ENCODE measurements at regions not wholly inside any gene's neighbourhood (a gene's known extent, or its start where the extent isn't known, plus 50 kb on each side); places are given as distances from the start of the nearest gene placed in this dataset.
"Not testable (repeated sequence)": the region's sequence is repeated elsewhere in the genome, so short reads cannot be mapped to it uniquely, and the experiment has no call there.

DNA sequence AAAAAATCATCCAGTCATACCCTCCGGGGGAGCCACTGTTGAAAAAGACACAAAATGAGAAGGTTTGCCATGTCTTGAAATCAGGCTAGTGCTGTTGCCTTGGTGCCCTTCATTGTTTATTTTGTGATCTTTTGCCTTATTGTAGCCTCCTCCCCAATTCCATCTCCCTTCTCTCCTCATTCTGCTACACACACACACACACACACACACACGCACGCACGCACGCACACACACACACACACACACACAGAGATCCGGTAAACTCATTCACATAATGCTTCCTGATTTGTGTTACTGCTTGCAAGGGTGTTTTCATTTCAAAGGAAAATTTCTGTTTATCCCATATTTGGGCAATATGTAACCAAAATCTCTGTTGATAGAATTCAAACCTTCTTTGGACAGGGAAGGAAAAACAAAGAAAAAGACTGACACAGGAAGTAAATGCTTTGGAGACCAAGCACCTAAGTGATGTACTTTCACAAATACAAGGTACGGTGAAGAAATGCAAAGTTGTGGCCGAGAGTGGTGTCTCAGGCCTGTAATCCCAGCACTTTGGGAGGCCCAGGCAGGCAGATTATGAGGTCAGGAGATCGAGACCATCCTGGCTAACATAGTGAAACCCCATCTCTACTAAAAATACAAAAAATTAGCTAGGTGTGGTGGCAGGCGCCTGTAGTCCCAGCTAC lies 141.1 kb upstream of the CDK13 start:
- Mint-ChIP-seq H3K9me3 (no peaks in the 10 kb centered on the region), H3K36me3 (ENCODE audit: low read depth) (no peaks in the 10 kb centered on the region), H3K4me1 (ENCODE audit: low read depth) (no peaks in the 10 kb centered on the region), H3K27ac (no peak overlapping the region), H3K27me3 (no peaks in the 10 kb centered on the region), H3K4me3 (no peak overlapping the region)
- intact Hi-C loops (cut with micrococcal nuclease) = no loop called here

DNA sequence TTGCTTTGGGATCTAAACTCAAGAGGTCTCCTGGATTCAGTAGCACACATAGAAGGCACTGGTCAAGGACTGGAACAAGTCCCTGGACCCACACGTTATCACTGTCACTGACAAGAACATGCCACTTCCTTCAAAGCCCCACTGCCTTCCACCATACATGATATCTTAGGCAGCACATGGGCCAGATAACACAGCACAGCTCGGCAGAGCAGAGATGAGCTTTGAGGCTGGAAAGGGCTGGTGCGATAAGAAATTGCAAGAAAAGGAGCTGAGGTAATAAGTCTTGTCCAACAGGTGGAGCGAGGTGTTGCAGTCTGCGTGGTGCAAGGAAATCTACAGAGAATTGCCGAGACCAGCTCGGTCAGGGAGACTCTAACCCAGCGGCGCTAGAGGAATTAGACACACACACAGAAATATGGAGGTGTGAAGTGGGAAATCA lies 139.8 kb upstream of the CDK13 start:
- no peaks in the 10 kb centered on the region for H3K27me3 Mint-ChIP-seq
- H3K4me3 Mint-ChIP-seq = no peak overlapping the region
- no peaks in the 10 kb centered on the region for H3K4me1 Mint-ChIP-seq (ENCODE audit: low read depth)
- H3K9me3 Mint-ChIP-seq = no peaks in the 10 kb centered on the region
- H3K27ac Mint-ChIP-seq = no peak overlapping the region
- intact Hi-C loops (cut with micrococcal nuclease) = no loop called here
- H3K36me3 Mint-ChIP-seq (ENCODE audit: low read depth) = no peaks in the 10 kb centered on the region

DNA sequence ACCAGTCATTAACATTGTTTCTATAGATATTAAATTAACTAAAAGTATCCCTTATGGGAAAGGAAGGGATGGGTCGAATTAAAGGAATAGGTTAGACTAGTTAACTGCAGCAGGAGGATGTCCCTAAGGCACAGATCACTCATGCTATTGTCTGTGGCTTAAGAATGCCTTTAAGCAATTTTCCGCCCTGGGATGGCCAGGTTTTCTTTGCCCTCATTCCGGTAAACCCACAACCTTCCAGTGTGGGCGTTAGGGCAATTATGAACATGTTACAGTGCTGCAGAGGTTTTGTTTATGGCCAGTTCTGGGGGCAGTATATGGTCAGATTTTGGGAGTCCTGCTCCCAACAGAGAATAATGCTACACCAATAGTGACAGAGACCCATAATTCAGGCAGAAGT lies 139.3 kb upstream of the CDK13 start:
- no peaks in the 10 kb centered on the region for H3K4me1 Mint-ChIP-seq (ENCODE audit: low read depth)
- H3K27me3 Mint-ChIP-seq = no peaks in the 10 kb centered on the region
- no peak overlapping the region for H3K27ac Mint-ChIP-seq
- H3K9me3 Mint-ChIP-seq = no peaks in the 10 kb centered on the region
- H3K36me3 Mint-ChIP-seq (ENCODE audit: low read depth) = no peaks in the 10 kb centered on the region
- H3K4me3 Mint-ChIP-seq = no peak overlapping the region
- intact Hi-C loops (cut with micrococcal nuclease) = no loop called here

DNA sequence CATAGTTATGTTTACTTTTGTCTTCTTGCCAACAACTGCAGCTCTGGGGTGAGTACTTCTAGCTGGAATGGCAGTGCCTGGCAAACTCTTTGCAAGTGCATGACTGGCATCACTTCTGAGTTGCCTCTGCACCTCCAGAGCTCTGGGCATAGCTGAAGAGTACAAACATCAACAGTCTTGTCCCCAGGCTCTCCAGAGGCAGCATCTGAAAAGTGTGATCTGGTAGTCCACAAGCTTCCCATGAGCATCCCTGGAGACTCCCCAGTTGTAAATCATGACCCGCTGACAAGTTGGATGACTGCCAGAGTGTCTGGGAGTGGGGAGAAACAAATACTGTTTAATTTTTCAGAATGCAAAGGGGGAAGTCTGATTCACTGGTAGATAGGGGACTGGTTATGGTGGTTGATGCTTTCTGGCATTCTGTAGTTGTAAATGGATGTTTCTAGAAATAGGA lies 138.9 kb upstream of the CDK13 start:
- Mint-ChIP-seq H3K4me3 (no peak overlapping the region), H3K9me3 (no peaks in the 10 kb centered on the region), H3K27ac (no peak overlapping the region), H3K4me1 (ENCODE audit: low read depth) (no peaks in the 10 kb centered on the region), H3K36me3 (ENCODE audit: low read depth) (no peaks in the 10 kb centered on the region), H3K27me3 (no peaks in the 10 kb centered on the region)
- intact Hi-C loops (cut with micrococcal nuclease) = no loop called here

DNA sequence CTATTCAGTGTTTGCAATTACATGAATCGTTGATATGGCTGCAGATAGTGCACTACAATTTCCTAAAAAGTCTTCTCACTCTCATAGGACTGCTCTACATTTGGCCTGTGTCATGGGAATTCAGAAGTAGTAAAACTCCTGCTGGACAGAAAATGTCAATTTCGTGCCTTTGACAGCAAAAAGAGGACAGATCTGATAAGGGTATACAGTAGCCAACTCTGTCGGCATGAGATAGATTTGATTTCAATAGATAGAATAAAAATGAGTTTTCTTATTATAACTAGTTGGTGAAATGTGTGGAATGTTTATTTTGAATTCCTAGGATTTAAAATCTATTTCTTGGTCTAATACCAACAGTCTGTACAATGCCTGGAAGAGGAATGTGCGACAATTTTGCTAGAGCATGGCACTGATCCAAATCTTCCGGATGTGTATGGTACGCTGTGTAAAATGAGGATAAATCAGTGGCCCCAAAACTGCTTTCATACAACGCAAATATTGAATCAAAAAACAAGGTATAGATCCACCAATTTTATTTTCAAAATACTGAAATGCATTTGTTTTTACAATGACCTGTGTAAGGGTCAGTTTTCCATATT lies 133.5 kb upstream of the CDK13 start:
- Mint-ChIP-seq H3K4me1 (ENCODE audit: low read depth) (no peaks in the 10 kb centered on the region), H3K27ac (no peak overlapping the region), H3K27me3 (peaks cover 3% of the 10 kb centered on the region), H3K9me3 (no peaks in the 10 kb centered on the region), H3K4me3 (no peak overlapping the region), H3K36me3 (ENCODE audit: low read depth) (no peaks in the 10 kb centered on the region)
- intact Hi-C loops (cut with micrococcal nuclease) = no loop called here

DNA sequence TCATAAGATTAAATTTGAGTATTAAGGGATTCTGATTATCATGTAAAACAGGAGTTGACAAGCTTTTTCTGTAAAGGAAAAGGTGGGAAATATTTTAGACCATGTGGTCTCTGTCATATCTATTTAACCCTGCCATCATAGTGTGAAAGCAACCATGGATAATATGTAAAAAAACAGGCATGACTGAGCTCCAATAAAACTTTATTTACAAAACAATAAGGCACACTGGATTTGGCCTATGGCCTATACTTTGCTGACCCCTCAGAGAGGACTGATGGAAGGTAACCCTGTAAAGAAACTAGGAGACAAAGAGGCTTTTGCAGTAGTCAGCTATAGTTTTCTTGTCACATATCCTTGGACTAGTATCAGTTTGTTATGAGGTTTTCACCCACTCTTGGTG lies 130.5 kb upstream of the CDK13 start:
- Mint-ChIP-seq H3K9me3 (no peaks in the 10 kb centered on the region), H3K27me3 (peaks cover 5% of the 10 kb centered on the region), H3K4me1 (ENCODE audit: low read depth) (no peaks in the 10 kb centered on the region), H3K27ac (no peak overlapping the region), H3K4me3 (no peak overlapping the region), H3K36me3 (ENCODE audit: low read depth) (no peaks in the 10 kb centered on the region)
- intact Hi-C loops (cut with micrococcal nuclease) = no loop called here

DNA sequence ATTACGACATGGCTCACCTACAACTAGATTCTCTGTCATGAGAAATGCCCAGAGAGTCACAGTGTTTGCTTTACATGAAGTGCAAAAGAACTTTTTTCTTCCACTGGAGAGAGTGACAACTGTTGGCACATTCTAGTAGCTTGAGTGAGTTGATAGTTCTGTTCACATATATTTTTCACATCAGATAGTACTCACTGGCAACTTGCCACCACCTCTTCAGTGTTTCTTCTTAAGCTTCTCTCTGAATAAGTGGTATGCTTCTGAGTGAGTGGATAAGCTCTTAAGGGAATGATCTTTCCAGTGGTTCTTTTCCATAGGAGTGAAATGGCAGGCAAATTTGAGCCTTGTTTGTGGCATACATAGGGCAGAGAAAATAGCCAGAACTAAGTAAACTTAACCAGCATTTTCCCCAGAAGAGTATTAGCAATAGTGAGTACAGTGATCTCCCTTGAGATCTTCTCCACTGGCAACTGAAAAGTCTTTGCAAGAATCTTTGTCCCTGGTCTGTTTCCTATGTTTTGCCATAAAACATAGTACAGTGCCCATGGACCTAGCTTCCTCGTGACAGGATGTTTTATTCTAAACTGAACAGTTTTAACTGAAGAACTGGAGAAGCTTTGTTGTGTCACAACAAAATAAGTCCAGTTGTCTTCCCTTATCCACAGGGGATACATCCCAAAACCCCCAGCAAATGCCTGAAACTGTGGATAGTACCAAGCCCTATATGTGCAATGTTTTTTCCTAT lies 125.4 kb upstream of the CDK13 start:
- Mint-ChIP-seq H3K4me1 (ENCODE audit: low read depth) (no peaks in the 10 kb centered on the region), H3K27ac (no peak overlapping the region), H3K4me3 (no peak overlapping the region), H3K9me3 (no peaks in the 10 kb centered on the region), H3K27me3 (peaks cover 10% of the 10 kb centered on the region), H3K36me3 (ENCODE audit: low read depth) (no peaks in the 10 kb centered on the region)
- intact Hi-C loops (cut with micrococcal nuclease) = no loop called here

DNA sequence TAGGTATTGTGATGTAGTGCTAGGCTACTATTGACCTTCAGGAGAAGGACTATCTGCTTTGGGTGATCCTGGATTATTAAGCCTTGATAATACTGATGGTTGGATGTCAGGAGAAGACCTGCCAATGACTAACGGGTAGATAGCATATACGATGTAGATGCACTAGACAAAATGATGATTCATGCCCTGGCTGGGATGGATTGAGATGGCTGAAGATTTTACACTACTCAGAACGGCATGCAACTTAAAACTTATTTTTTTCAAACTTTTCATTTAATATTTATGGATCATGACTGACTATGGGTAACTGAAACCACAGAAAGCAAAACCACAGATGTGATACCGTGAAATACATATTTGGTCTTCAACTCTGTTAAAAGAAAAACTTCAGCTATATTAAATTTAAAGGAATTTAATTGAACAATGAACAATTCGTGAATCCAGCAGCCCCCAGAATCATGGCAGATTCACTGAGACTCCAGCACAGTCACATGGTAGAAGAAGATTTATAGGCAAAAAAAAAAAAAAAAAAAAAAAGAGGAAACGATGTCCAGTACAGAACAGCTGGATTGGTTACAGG lies 124.6 kb upstream of the CDK13 start:
- Mint-ChIP-seq H3K27me3 (peaks cover 10% of the 10 kb centered on the region), H3K9me3 (no peaks in the 10 kb centered on the region), H3K36me3 (ENCODE audit: low read depth) (no peaks in the 10 kb centered on the region), H3K4me3 (no peak overlapping the region), H3K27ac (no peak overlapping the region), H3K4me1 (ENCODE audit: low read depth) (no peaks in the 10 kb centered on the region)
- intact Hi-C loops (cut with micrococcal nuclease) = no loop called here

DNA sequence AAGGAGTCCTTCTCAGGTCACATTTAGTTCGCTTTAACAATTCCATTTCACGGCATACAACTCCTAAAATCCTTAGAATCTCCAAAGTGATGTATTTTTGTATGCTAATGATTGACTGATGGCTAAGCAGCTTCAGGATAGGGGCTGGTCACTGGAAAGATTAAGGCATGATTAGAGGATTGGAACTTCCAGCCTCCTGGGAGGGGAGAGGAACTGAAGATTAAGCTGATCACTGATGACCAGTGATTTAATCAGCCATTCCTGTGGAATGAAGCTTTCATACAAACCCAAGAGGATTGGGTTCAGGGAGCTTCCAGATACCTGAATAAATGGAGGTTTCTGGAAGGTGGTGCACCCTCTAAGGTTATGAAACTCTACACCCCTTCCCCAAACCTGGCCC lies 123.9 kb upstream of the CDK13 start:
- H3K27ac Mint-ChIP-seq = no peak overlapping the region
- intact Hi-C loops (cut with micrococcal nuclease) = no loop called here
- no peaks in the 10 kb centered on the region for H3K9me3 Mint-ChIP-seq
- peaks cover 12% of the 10 kb centered on the region for H3K27me3 Mint-ChIP-seq
- no peaks in the 10 kb centered on the region for H3K4me1 Mint-ChIP-seq (ENCODE audit: low read depth)
- no peak overlapping the region for H3K4me3 Mint-ChIP-seq
- no peaks in the 10 kb centered on the region for H3K36me3 Mint-ChIP-seq (ENCODE audit: low read depth)

DNA sequence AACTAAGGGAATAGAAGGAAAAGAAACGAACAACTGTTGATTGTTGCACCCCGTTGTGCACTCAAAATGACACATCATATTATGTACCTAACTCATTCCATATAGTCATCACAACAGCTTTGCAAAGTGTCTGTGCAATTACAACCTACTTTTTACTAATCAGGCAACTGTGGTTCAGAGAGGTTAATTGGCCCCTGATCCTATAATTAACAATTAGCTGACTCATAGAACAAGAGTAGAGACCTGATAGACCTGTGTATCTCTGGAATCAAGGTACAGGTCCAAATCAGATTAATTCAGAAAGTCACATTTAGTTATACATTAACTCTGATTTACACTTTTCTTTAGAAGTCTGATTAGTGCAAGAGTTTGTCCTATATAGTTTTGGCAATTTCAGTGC lies 122.5 kb upstream of the CDK13 start:
- Mint-ChIP-seq H3K4me3 (no peak overlapping the region), H3K36me3 (ENCODE audit: low read depth) (no peaks in the 10 kb centered on the region), H3K27me3 (peaks cover 17% of the 10 kb centered on the region), H3K9me3 (no peaks in the 10 kb centered on the region), H3K27ac (no peak overlapping the region), H3K4me1 (ENCODE audit: low read depth) (no peaks in the 10 kb centered on the region)
- intact Hi-C loops (cut with micrococcal nuclease) = no loop called here

DNA sequence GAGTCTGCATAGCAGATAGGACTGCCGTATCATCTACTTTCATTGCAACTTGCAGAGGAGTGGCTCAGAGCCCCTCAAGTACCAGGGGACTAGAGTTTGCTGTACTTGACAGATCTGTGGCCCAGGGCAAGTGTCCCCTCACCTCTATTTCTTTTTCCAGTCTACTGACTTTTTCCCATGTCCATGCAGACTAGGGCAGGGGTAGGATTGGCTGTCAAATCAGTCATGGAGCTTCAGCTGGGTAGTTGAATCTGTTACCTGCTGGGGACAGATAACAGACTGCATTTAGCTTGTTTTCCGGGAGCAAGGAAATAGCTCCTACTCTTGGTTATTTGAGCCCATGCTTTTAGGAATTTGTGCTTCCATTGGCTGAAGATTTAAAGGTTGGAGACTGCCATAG lies 121.0 kb upstream of the CDK13 start:
- H3K9me3 Mint-ChIP-seq = no peaks in the 10 kb centered on the region
- H3K27me3 Mint-ChIP-seq = peaks cover 24% of the 10 kb centered on the region
- no peak overlapping the region for H3K27ac Mint-ChIP-seq

DNA sequence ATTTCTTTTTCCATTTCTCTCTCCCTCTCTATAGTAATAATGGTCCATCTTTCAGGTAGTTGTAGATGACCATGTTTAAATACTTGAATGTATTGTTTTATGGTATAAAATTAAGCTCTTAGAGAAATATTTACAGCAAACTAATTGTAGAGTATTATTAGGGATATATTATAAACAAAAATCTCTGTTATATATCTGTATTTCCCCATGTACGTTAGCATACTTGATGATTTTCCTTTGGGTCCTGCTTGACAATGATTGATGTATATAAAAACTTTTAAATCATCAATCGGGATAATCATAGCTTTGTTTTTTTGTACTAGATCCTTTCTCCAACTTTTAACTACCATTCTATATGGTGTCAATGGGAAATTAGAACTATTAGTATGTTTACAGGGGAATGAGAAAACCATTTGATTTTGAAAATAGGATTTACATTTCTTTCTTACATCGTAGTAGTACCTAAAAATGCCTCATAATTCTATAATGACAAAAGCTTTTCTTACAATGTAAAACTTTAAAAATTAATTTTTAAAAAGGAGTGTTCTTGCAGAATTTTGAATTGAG lies 117.5 kb upstream of the CDK13 start:
- H3K27ac Mint-ChIP-seq = no peak overlapping the region
- no peaks in the 10 kb centered on the region for H3K36me3 Mint-ChIP-seq (ENCODE audit: low read depth)
- no peaks in the 10 kb centered on the region for H3K9me3 Mint-ChIP-seq
- peaks cover 44% of the 10 kb centered on the region for H3K27me3 Mint-ChIP-seq
- peaks cover 16% of the 10 kb centered on the region for H3K4me1 Mint-ChIP-seq (ENCODE audit: low read depth)
- no peak overlapping the region for H3K4me3 Mint-ChIP-seq
- intact Hi-C loops (cut with micrococcal nuclease) = no loop called here

More for the DNA sequence above, 121.0 kb upstream of the CDK13 start:
- H3K4me3 Mint-ChIP-seq = no peak overlapping the region
- H3K4me1 Mint-ChIP-seq (ENCODE audit: low read depth) = peaks cover 6% of the 10 kb centered on the region
- intact Hi-C loops (cut with micrococcal nuclease) = no loop called here
- H3K36me3 Mint-ChIP-seq (ENCODE audit: low read depth) = no peaks in the 10 kb centered on the region

DNA sequence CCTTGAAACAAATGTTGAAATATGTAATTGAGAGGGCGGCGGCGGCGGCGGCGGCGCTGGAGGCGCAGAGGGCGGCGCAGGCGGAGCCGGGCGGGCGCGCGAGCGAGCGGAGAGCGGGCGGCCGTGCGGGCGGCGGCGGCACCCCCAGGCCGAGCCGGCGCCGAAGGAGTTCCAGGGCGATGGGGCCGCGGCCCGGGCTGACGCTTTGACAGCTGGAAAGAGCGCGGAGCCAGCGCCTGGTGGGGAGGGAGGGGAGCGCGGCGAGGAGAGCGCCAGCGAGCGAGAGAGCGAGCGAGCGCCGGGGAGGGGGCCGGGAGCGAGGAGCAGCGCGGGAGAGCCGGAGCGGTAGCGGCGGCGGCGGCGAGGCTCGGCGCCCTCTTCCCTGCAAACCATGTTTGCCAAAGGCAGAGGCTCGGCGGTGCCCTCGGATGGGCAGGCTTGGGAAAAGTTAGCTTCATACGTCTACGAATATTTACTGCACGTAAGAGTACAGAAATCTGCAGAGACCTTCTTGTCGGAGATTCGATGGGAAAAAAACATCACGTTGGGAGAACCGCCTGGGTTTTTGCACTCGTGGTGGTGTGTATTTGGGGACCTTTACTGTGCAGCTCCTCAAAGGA lies 116.8 kb upstream of the CDK13 start:
- H3K27ac Mint-ChIP-seq; H3K9me3 Mint-ChIP-seq; H3K36me3 Mint-ChIP-seq (ENCODE audit: low read depth); intact Hi-C loops (cut with micrococcal nuclease): not testable (repeated sequence)
- Mint-ChIP-seq H3K27me3 (peaks cover 42% of the 10 kb centered on the region), H3K4me3 (peak overlapping the region; percentile 59), H3K4me1 (ENCODE audit: low read depth) (peaks cover 16% of the 10 kb centered on the region)
